Endothelial cell of umbilical vein (primary cell): ENCODE measurements at regions not wholly inside any gene's neighbourhood (a gene's known extent, or its start where the extent isn't known, plus 50 kb on each side); places are given as distances from the start of the nearest gene placed in this dataset.

Experiments
- BruUV-seq: library from RNA; stranded (reverse); fragments of 400-500 nt; replicated peaks from 2 replicates; lab custom pipeline; 2021; lab: Mats Ljungman, UMichigan
- CTCF ChIA-PET: fragments of 300-600, 350-600 bp; sonication (Branson Sonifier 250); formaldehyde crosslinking; loops from one replicate; lab custom pipeline; 2021; ENCODE audit warnings: antibody characterized with exemption, inconsistent platforms; lab: Charles Lee
- POLR2A ChIA-PET: fragments of 300-600, 350-600 bp; sonication (Branson Sonifier 250); formaldehyde crosslinking; loops from one replicate; lab custom pipeline; 2021; ENCODE audit warnings: antibody characterized with exemption, inconsistent platforms; lab: Charles Lee
- DNase-seq: peaks from one replicate; pipeline ENCODE4 v3.0.0-alpha.2; 2011; ENCODE audit warnings: low read depth, low spot score
- FAIRE-seq: peaks from 2 replicates; lab custom pipeline; 2011; peaks lifted over from hg19 to GRCh38; lab: Jason Lieb, UNC
- H2AFZ ChIP-seq: 2 replicates; pipeline ENCODE4 v1.6.0; 2012; ENCODE audit warnings: low read depth, low read length, control low read depth, inconsistent platforms
- H3K27ac ChIP-seq: 2 replicates; pipeline ENCODE4 v1.5.1; 2011; ENCODE audit warnings: low read depth, mild to moderate bottlenecking, control low read depth, low read length, moderate library complexity; ENCODE audit not compliant: insufficient read depth
- H3K27me3 ChIP-seq, 2 experiments: 2 replicates each; pipeline versions ENCODE4 v1.6.0 to v1.6.1; 2011; ENCODE audit warnings: low read length in 2 of 2, mixed read lengths in 1 of 2; ENCODE audit not compliant: control insufficient read depth in 2 of 2, insufficient read depth in 2 of 2
- H3K36me3 ChIP-seq, 2 experiments: 2 replicates in 1 of 2; 3 replicates in 1 of 2; pipeline ENCODE4 v1.5.1; 2011; ENCODE audit warnings: low read length in 2 of 2, mild to moderate bottlenecking in 1 of 2, moderate library complexity in 1 of 2; ENCODE audit not compliant: control insufficient read depth in 2 of 2, insufficient read depth in 2 of 2; ENCODE audit errors: extremely low read depth in 1 of 2
- H3K4me1 ChIP-seq: 3 replicates; pipeline ENCODE4 v1.5.1; 2011; ENCODE audit warnings: mild to moderate bottlenecking, low read length; ENCODE audit not compliant: control insufficient read depth, insufficient read depth; ENCODE audit errors: extremely low read depth
- H3K4me2 ChIP-seq: 2 replicates; pipeline ENCODE4 v1.6.1; 2011; ENCODE audit warnings: low read length, control low read depth, mixed read lengths; ENCODE audit not compliant: insufficient read depth
- H3K4me3 ChIP-seq, 3 experiments: fragments of 200-600 bp in 1 of 3; sonication (generic), shearing (Covaris generic) in 1 of 3; replicated peaks in 1 of 3; 2 replicates each; pipeline ENCODE4 v1.5.1; 2011 to 2016; ENCODE audit warnings: control low read depth in 3 of 3, low read length in 3 of 3, mild to moderate bottlenecking in 2 of 3, inconsistent platforms in 1 of 3, low read depth in 1 of 3, moderate library complexity in 1 of 3; ENCODE audit not compliant: insufficient read depth in 1 of 3
- H3K79me2 ChIP-seq: 2 replicates; pipeline ENCODE4 v1.6.0; 2012; ENCODE audit warnings: low read length, inconsistent platforms; ENCODE audit not compliant: control insufficient read depth, insufficient read depth
- H3K9ac ChIP-seq: replicated peaks from 2 replicates; pipeline ENCODE3; 2011; ENCODE audit warnings: low read length, control low read depth; ENCODE audit not compliant: insufficient read depth; ENCODE audit errors: extremely low read depth
- H3K9me1 ChIP-seq: replicated peaks from 3 replicates; pipeline ENCODE4 v1.6.0; 2011; ENCODE audit warnings: mild to moderate bottlenecking, low read length; ENCODE audit not compliant: control insufficient read depth, insufficient read depth; ENCODE audit errors: extremely low read depth
- H3K9me3 ChIP-seq: replicated peaks from 2 replicates; pipeline ENCODE4 v1.5.1; 2012; ENCODE audit warnings: low read length, inconsistent platforms; ENCODE audit not compliant: control insufficient read depth, insufficient read depth
- H4K20me1 ChIP-seq: replicated peaks from 2 replicates; pipeline ENCODE3; 2011; ENCODE audit warnings: mild to moderate bottlenecking, low read length; ENCODE audit not compliant: control insufficient read depth, insufficient read depth; ENCODE audit errors: extremely low read depth
- EZH2 ChIP-seq: IDR thresholded peaks from 2 replicates; pipeline ENCODE4 v1.6.1; 2012; ENCODE audit warnings: borderline replicate concordance, low read depth, mild to moderate bottlenecking, moderate library complexity, low read length, inconsistent platforms; ENCODE audit not compliant: severe bottlenecking
- FOS ChIP-seq: IDR thresholded peaks from 2 replicates; pipeline ENCODE4 v1.6.1; 2011; ENCODE audit warnings: mild to moderate bottlenecking, low read length, moderate library complexity, borderline replicate concordance; ENCODE audit not compliant: insufficient read depth
- GATA2 ChIP-seq: IDR thresholded peaks from 2 replicates; pipeline ENCODE4 v1.7.0; 2011; ENCODE audit warnings: low read depth, mild to moderate bottlenecking, moderate library complexity, mixed read lengths, low read length; ENCODE audit not compliant: insufficient read length, insufficient read depth
- MAX ChIP-seq: IDR thresholded peaks from 2 replicates; pipeline ENCODE4 v1.6.1; 2011; ENCODE audit not compliant: insufficient read depth, insufficient read length
- MYC ChIP-seq: IDR thresholded peaks from one replicate; pipeline ENCODE4 v1.6.1; 2011; ENCODE audit warnings: mild to moderate bottlenecking, low read depth, low read length
- POLR2A ChIP-seq: IDR thresholded peaks from 2 replicates; pipeline ENCODE4 v1.6.1; 2012; ENCODE audit warnings: low read depth, mild to moderate bottlenecking, control low read depth, low read length
- dilution Hi-C: fragments of 300-500 bp; cut with MboI; formaldehyde crosslinking; loops from one replicate; pipeline ENCODE4 v1.15.0; 2019; ENCODE audit warnings: low sequenced_read_pairs; ENCODE audit not compliant: extremely low pct_ligation_motif_present
- intact Hi-C: fragments of 100-400 bp; cut with micrococcal nuclease; formaldehyde crosslinking; loops from one replicate; pipeline ENCODE4 v1.10.0; 2022
- TF ChIP-seq, protein P1 (sequence below), 2 donors: IDR thresholded peaks; 1 replicate in 1 of 2; 2 replicates in 1 of 2; pipeline ENCODE4 v1.5.1; 2011; ENCODE audit warnings: low read length in 2 of 2, mild to moderate bottlenecking in 2 of 2, moderate library complexity in 2 of 2, control low read depth in 1 of 2, inconsistent platforms in 1 of 2, low read depth in 1 of 2; ENCODE audit not compliant: insufficient read depth in 1 of 2; ENCODE audit errors: extremely low read depth in 1 of 2

GRCh38 chr7:26437003-26437532 is 145.4 kb downstream of the SNX10 start:
- Histone ChIP-seq H3K9me3 (no peaks in the 10 kb centered on the region), H3K4me3 (no peak overlapping the region), H3K9ac (no peak overlapping the region), H3K9me1 (no peaks in the 10 kb centered on the region), H3K27ac (no peak overlapping the region), H3K79me2 (no peaks in the 10 kb centered on the region), H2AFZ (peak overlapping the region; percentile 39), H3K36me3 (no peaks in the 10 kb centered on the region), H3K27me3 (no peaks in the 10 kb centered on the region), H4K20me1 (no peaks in the 10 kb centered on the region), H3K4me1 (no peaks in the 10 kb centered on the region), H3K4me2 (no peak overlapping the region)
- intact Hi-C loops (no loop called here), dilution Hi-C loops (no loop called here)
- TF ChIP-seq MYC (no peak), FOS (no peak), MAX (no peak), GATA2 (no peak), EZH2 (no peak), POLR2A (no peak)
- TF ChIP-seq, protein P1, sequence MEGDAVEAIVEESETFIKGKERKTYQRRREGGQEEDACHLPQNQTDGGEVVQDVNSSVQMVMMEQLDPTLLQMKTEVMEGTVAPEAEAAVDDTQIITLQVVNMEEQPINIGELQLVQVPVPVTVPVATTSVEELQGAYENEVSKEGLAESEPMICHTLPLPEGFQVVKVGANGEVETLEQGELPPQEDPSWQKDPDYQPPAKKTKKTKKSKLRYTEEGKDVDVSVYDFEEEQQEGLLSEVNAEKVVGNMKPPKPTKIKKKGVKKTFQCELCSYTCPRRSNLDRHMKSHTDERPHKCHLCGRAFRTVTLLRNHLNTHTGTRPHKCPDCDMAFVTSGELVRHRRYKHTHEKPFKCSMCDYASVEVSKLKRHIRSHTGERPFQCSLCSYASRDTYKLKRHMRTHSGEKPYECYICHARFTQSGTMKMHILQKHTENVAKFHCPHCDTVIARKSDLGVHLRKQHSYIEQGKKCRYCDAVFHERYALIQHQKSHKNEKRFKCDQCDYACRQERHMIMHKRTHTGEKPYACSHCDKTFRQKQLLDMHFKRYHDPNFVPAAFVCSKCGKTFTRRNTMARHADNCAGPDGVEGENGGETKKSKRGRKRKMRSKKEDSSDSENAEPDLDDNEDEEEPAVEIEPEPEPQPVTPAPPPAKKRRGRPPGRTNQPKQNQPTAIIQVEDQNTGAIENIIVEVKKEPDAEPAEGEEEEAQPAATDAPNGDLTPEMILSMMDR (IDR thresholded peaks at IDR 0.05; ENCODE audit: extremely low read depth in 1 of 2, insufficient read depth in 1 of 2, low read depth in 1 of 2, low read length in 2 of 2), result no peak
- DNase-seq, result no peak
- no peak for FAIRE-seq
- POLR2A ChIA-PET, result no interaction called here
- no TSS peak for BruUV-seq
- CTCF ChIA-PET, result interaction anchor here (0.9 to 1.4 kb wide), 3 partner anchors 13 to 64 kb away, joined by 3 to 5 read pairs (median 4); no protein-coding TSS in a partner anchor
